ENCODE measurements at regions not wholly inside any gene's neighbourhood (a gene's known extent, or its start where the extent isn't known, plus 50 kb on each side); places are given as distances from the start of the nearest gene placed in this dataset.

GRCh38 chr10:21057989-21058388 lies 160.9 kb upstream of the NEBL start:
- H3K36me3 ChIP-seq (ENCODE audit: insufficient read depth, low read length): no peaks in the 10 kb centered on the region
- no peak overlapping the region for H3K9ac ChIP-seq (ENCODE audit: insufficient read length)
- no peaks in the 10 kb centered on the region for H3K9me3 ChIP-seq (ENCODE audit: low read depth, low read length)
- H3K4me3 ChIP-seq: no peak overlapping the region
- DNase-seq (ENCODE audit: low read depth, low spot score): no peak
- H3K27ac ChIP-seq: no peak overlapping the region
- no peak for TF ChIP-seq EZH2 (IDR thresholded peaks at IDR 0.05)

GRCh38 chr10:21057436-21057835 lies 160.3 kb upstream of the NEBL start:
- Histone ChIP-seq H3K9ac (ENCODE audit: insufficient read length) (no peak overlapping the region), H3K36me3 (ENCODE audit: insufficient read depth, low read length) (no peaks in the 10 kb centered on the region), H3K27ac (no peak overlapping the region), H3K9me3 (ENCODE audit: low read depth, low read length) (no peaks in the 10 kb centered on the region), H3K4me3 (no peak overlapping the region)
- TF ChIP-seq EZH2 (IDR thresholded peaks at IDR 0.05) (no peak), FOXP2 (optimal IDR thresholded peaks at IDR 0.05; ENCODE audit: control extremely low read depth, extremely low read length, insufficient read depth) (no peak), POLR2AphosphoS5 (IDR thresholded peaks at IDR 0.05; ENCODE audit: borderline replicate concordance, low read depth, low read length) (no peak)
- no peak for DNase-seq (ENCODE audit: low read depth, low spot score)

DNA sequence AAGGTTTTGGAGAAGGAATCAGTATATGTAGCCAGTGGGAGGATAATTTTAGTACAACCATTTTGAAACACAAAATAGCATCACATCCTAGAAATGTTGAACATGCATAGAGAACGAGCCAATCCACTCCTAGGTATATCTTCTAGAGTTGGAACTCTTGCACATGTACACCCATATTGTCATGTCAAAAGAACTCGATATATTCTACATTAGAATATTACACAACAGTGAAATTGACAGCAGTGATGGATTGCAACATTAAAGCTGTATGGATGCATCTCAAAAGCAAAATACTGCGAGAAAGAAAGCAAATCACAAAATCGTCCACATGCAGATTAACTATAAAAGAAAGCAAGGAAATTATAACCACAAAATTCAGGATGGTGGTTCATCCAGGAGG lies 159.3 kb upstream of the NEBL start:
- Histone ChIP-seq H3K36me3 (ENCODE audit: insufficient read depth, low read length) (no peaks in the 10 kb centered on the region), H3K4me3 (no peak overlapping the region), H3K9me3 (ENCODE audit: low read depth, low read length) (no peaks in the 10 kb centered on the region), H3K9ac (ENCODE audit: insufficient read length) (no peak overlapping the region), H3K27ac (no peak overlapping the region)
- TF ChIP-seq POLR2AphosphoS5 (IDR thresholded peaks at IDR 0.05; ENCODE audit: borderline replicate concordance, low read depth, low read length): no peak
- no peak for TF ChIP-seq FOXP2 (optimal IDR thresholded peaks at IDR 0.05; ENCODE audit: control extremely low read depth, extremely low read length, insufficient read depth)
- TF ChIP-seq EZH2 (IDR thresholded peaks at IDR 0.05): no peak
- no peak for DNase-seq (ENCODE audit: low read depth, low spot score)

DNA sequence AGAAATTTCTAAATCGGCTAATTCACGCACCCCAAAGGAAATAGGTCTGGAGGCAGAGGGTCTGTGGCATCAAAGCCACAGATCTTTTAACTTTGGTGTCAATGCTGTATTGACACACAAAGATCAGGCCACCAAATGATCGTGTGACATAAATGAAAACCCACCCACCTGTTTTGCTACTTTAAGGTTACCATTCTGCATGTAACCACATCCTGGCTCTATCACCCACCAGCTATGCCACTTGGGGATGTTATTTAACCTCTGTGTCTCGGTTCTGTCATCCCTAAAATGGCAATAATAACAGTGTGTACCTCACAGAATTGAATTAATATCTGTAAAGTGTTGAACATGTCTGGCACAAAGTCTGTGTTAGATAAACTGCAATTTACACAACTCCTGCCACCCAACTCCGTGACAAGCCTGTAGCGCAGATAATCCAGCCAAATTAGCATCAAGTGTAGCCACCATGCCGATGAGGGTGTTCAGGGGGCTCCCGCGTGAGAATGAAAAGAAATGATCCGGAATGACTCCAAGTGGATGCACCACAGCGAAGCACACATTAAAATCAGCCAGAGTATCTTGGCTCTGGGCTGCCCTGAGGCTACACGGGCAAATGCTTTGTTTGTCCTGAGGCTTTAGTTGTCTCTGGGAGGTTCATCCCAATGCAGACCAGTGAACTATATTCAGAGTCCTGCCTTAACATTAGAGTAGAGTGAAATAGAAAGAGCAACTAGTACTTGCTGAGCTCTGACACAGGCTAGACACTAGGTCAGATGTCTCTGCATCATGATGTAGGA lies 158.4 kb upstream of the NEBL start:
- H3K36me3 ChIP-seq (ENCODE audit: insufficient read depth, low read length): no peaks in the 10 kb centered on the region

DNA sequence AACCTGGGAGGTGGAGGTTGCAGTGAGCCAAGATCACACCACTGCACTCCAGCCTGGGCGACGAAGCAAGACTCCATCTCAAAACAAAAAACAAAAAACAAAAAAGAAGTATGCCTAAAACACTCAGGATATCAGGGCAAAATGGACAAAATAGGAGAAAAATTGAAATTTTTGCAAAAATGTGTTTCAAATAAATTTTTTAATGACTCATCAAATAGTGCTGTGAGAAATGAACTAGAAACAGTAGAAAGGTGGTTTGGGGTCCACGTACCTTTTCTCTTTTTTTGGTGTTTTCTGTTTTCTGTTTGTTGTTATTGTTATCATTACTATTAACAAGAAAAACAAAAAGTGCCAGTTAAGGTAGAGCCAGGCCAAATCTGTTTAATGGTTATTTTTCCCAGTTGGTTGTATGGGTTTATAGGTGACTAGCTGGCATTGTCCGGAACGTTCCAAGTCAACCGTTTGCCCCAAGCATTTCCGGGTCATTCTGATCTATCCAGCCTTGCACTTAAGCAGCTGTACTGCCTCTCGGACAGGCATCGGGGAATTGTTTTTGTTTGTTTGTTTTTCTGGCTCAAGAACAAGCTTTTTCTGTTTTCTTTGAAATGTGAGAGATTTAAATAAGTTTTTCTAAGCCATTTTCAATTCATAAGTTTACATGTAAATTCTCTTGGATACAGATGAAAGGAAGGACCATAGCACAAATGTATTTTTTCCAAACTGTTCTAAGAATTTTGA lies 157.0 kb upstream of the NEBL start:
- no peak for TF ChIP-seq FOXP2 (optimal IDR thresholded peaks at IDR 0.05; ENCODE audit: control extremely low read depth, extremely low read length, insufficient read depth)
- no peak for TF ChIP-seq POLR2AphosphoS5 (IDR thresholded peaks at IDR 0.05; ENCODE audit: borderline replicate concordance, low read depth, low read length)
- no peak for TF ChIP-seq EZH2 (IDR thresholded peaks at IDR 0.05)
- no peak overlapping the region for H3K9ac ChIP-seq (ENCODE audit: insufficient read length)
- no peak overlapping the region for H3K4me3 ChIP-seq
- H3K36me3 ChIP-seq (ENCODE audit: insufficient read depth, low read length): no peaks in the 10 kb centered on the region
- no peaks in the 10 kb centered on the region for H3K9me3 ChIP-seq (ENCODE audit: low read depth, low read length)
- no peak overlapping the region for H3K27ac ChIP-seq
- DNase-seq (ENCODE audit: low read depth, low spot score): no peak

More for the DNA sequence above, 158.4 kb upstream of the NEBL start:
- Histone ChIP-seq H3K9me3 (ENCODE audit: low read depth, low read length) (no peaks in the 10 kb centered on the region), H3K4me3 (no peak overlapping the region), H3K27ac (no peak overlapping the region), H3K9ac (ENCODE audit: insufficient read length) (no peak overlapping the region)
- no peak for TF ChIP-seq EZH2 (IDR thresholded peaks at IDR 0.05)
- TF ChIP-seq FOXP2 (optimal IDR thresholded peaks at IDR 0.05; ENCODE audit: control extremely low read depth, extremely low read length, insufficient read depth): no peak
- TF ChIP-seq POLR2AphosphoS5 (IDR thresholded peaks at IDR 0.05; ENCODE audit: borderline replicate concordance, low read depth, low read length): no peak
- no peak for DNase-seq (ENCODE audit: low read depth, low spot score)

DNA sequence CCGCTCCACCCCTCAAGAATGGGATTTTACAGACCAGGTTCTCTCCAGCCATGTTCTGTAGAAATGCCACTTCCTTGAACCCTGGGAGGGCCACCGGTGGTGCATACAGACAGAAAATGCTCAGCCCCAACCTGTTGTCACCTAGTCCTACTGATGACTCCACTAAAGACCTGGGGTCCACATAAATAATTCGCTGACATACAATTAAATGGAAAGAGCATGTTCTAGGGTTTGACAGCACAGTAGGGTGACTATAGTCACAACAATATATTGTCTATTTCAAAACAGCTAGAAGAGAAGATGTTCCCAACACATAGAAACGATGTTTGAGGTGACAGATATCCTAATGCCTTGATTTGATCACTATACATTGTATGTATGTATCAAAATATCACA lies 155.6 kb upstream of the NEBL start:
- Histone ChIP-seq H3K9ac (ENCODE audit: insufficient read length) (no peak overlapping the region), H3K27ac (no peak overlapping the region), H3K9me3 (ENCODE audit: low read depth, low read length) (no peaks in the 10 kb centered on the region), H3K4me3 (no peak overlapping the region), H3K36me3 (ENCODE audit: insufficient read depth, low read length) (no peaks in the 10 kb centered on the region)
- TF ChIP-seq FOXP2 (optimal IDR thresholded peaks at IDR 0.05; ENCODE audit: control extremely low read depth, extremely low read length, insufficient read depth): no peak
- TF ChIP-seq POLR2AphosphoS5 (IDR thresholded peaks at IDR 0.05; ENCODE audit: borderline replicate concordance, low read depth, low read length): no peak
- TF ChIP-seq EZH2 (IDR thresholded peaks at IDR 0.05): no peak
- no peak for DNase-seq (ENCODE audit: low read depth, low spot score)

DNA sequence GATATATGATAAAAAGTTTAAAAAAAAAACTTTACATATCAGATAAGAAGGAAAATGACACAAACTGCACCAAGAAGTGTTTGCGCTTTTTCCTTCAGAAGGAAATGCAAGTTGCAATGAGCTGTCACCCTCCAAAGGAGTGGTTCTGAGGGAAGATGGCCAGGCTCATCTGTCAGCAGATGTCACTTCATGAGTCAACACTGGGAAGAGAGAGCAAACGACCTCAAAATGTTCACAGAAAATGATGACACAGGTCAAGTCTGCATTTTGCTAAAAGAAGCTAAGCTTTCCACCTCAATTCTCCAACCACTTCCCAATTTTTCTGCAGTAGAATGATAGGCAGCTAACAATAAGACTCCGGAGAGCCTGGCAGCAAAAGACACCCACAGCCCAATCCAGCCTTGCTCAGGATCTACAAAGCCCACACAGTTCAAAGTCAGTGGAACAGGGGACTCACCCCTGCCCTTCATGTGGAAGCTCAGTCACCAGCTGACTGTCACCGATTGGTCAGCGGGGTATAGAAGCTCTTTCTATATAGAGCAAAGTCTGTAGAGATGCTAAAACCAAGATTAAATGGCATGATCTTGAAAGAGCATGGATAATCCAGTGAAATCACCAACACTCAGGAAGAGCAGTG lies 155.1 kb upstream of the NEBL start:
- Histone ChIP-seq H3K9me3 (ENCODE audit: low read depth, low read length) (no peaks in the 10 kb centered on the region), H3K4me3 (no peak overlapping the region), H3K36me3 (ENCODE audit: insufficient read depth, low read length) (no peaks in the 10 kb centered on the region), H3K27ac (no peak overlapping the region), H3K9ac (ENCODE audit: insufficient read length) (no peak overlapping the region)
- TF ChIP-seq EZH2 (IDR thresholded peaks at IDR 0.05): no peak
- no peak for TF ChIP-seq FOXP2 (optimal IDR thresholded peaks at IDR 0.05; ENCODE audit: control extremely low read depth, extremely low read length, insufficient read depth)
- TF ChIP-seq POLR2AphosphoS5 (IDR thresholded peaks at IDR 0.05; ENCODE audit: borderline replicate concordance, low read depth, low read length): no peak
- DNase-seq (ENCODE audit: low read depth, low spot score): no peak

GRCh38 chr10:21049482-21049881 lies 152.4 kb upstream of the NEBL start:
- TF ChIP-seq EZH2 (IDR thresholded peaks at IDR 0.05) (no peak), FOXP2 (optimal IDR thresholded peaks at IDR 0.05; ENCODE audit: control extremely low read depth, extremely low read length, insufficient read depth) (no peak), POLR2AphosphoS5 (IDR thresholded peaks at IDR 0.05; ENCODE audit: borderline replicate concordance, low read depth, low read length) (no peak)
- Histone ChIP-seq H3K9me3 (ENCODE audit: low read depth, low read length) (no peaks in the 10 kb centered on the region), H3K36me3 (ENCODE audit: insufficient read depth, low read length) (no peaks in the 10 kb centered on the region), H3K27ac (no peak overlapping the region), H3K9ac (ENCODE audit: insufficient read length) (no peak overlapping the region), H3K4me3 (no peak overlapping the region)
- DNase-seq (ENCODE audit: low read depth, low spot score): no peak

Measured in SK-N-MC (cell line).